Activated CD4-positive, alpha-beta T cell treated with anti-CD3 and anti-CD28 coated beads, Interleukin-2, amount 50 U/mL, for 48 hours (primary cell): ENCODE measurements at regions not wholly inside any gene's neighbourhood (a gene's known extent, or its start where the extent isn't known, plus 50 kb on each side); places are given as distances from the start of the nearest gene placed in this dataset.

ENCODE experiments used
- DNase-seq, 2 experiments: peaks; one replicate each; pipeline ENCODE4 v3.0.0-alpha.2; 2020

- DNase-seq: no peak
Measured at GRCh38 chr6:105844275-105844883, 241.8 kb upstream of the PRDM1 start.

- no peak for DNase-seq
Measured at GRCh38 chr6:105839266-105839665, 246.9 kb upstream of the PRDM1 start.

- DNase-seq: no peak
Measured at GRCh38 chr6:105838171-105838570, 248.0 kb upstream of the PRDM1 start.

GRCh38 chr6:105836889-105837288 lies 249.2 kb upstream of the PRDM1 start:
- no peak for DNase-seq

- DNase-seq: no peak
Measured at GRCh38 chr6:105836379-105836778, 249.8 kb upstream of the PRDM1 start.

- no peak for DNase-seq
Measured at GRCh38 chr6:105835373-105835772, 250.8 kb upstream of the PRDM1 start.

GRCh38 chr6:105833959-105834947 lies 251.9 kb upstream of the PRDM1 start:
- no peak for DNase-seq

- no peak for DNase-seq
Measured at GRCh38 chr6:105832313-105832761, 253.8 kb upstream of the PRDM1 start.

- DNase-seq: no peak
Measured at GRCh38 chr6:105831311-105832097, 254.6 kb upstream of the PRDM1 start.

- DNase-seq: no peak
Measured at GRCh38 chr6:105825210-105825609, 260.9 kb upstream of the PRDM1 start.

GRCh38 chr6:105824732-105825131 lies 261.4 kb upstream of the PRDM1 start:
- DNase-seq: no peak

GRCh38 chr6:105821777-105822176 lies 264.4 kb upstream of the PRDM1 start:
- DNase-seq: no peak

- no peak for DNase-seq
Measured at GRCh38 chr6:105821027-105821426, 265.1 kb upstream of the PRDM1 start.

GRCh38 chr6:105819745-105820144 lies 266.4 kb upstream of the PRDM1 start:
- no peak for DNase-seq

- DNase-seq: no peak
Measured at GRCh38 chr6:105818505-105818904, 267.6 kb upstream of the PRDM1 start.

GRCh38 chr6:105817961-105818360 lies 268.2 kb upstream of the PRDM1 start:
- DNase-seq: no peak

GRCh38 chr6:105817370-105817769 lies 268.8 kb upstream of the PRDM1 start:
- DNase-seq: no peak

GRCh38 chr6:105816847-105817246 lies 269.3 kb upstream of the PRDM1 start:
- no peak for DNase-seq

- DNase-seq: no peak
Measured at GRCh38 chr6:105815661-105816555, 270.2 kb upstream of the PRDM1 start.

GRCh38 chr6:105814745-105815536 lies 271.2 kb upstream of the PRDM1 start:
- no peak for DNase-seq

GRCh38 chr6:105810922-105811482 lies 275.1 kb upstream of the PRDM1 start:
- DNase-seq: no peak
